Stimulated activated CD8-positive, alpha-beta memory T cell treated with anti-CD3 and anti-CD28 coated beads, Interleukin-15, amount 100 ng/mL, for 48 hours (primary cell): ENCODE measurements at regions not wholly inside any gene's neighbourhood (a gene's known extent, or its start where the extent isn't known, plus 50 kb on each side); places are given as distances from the start of the nearest gene placed in this dataset.
"Not testable (repeated sequence)": the region's sequence is repeated elsewhere in the genome, so short reads cannot be mapped to it uniquely, and the experiment has no call there.

Source experiments
- DNase-seq, 2 donors: peaks; one replicate each; pipeline ENCODE4 v3.0.0-alpha.2; 2020; ENCODE audit warnings: low read depth in 2 of 2

GRCh38 chr3:71968544-71968943, 183.6 kb upstream of the PROK2 start:
- DNase-seq: no peak

- no peak for DNase-seq
These were observed 181.2 kb upstream of the PROK2 start for GRCh38 chr3:71966185-71966584.

GRCh38 chr3:71964170-71964569, 179.2 kb upstream of the PROK2 start:
- DNase-seq: no peak

- DNase-seq: no peak
These were observed 177.8 kb upstream of the PROK2 start for GRCh38 chr3:71962561-71963240.

DNA sequence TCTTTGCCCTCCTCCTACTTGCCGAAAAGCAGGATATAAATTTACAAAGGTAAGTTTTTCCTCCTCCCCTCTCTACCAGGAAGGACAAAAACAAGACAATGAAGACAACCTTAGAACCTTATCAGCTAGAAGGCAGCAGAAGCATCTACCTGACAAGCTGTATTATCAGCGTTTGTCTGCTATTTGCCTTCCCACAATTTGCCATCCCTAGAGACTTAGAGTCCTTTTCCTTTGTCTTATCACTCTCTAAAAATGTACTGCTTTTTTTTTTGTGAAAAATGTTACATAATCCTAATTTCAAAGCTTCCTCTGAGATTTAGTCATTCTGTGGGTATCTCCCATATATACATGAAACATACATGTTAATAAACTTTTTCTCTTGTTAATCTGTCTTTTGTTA, 176.9 kb upstream of the PROK2 start:
- DNase-seq: no peak

- DNase-seq: no peak
These were observed 176.4 kb upstream of the PROK2 start for GRCh38 chr3:71961378-71961777.

GRCh38 chr3:71958533-71958932, 173.6 kb upstream of the PROK2 start:
- no peak for DNase-seq

DNA sequence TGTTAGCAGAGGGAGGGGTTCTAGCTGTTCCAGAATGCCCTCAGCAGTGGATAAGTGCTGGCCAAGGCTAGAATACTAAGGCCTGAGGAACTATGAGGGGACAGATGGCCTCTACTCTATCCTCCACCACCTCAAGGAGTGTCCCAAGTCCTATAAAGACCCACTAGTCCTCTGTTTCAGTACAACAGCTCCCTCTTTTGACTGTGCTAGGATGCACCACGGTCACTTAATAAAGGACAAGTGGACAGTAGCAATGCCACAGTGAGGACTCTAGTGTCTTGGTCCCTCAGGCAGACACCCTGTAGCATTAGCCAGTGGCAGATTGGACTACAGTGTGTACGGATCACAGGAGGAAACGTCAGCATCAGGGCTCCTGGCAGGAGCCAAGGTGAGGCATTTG, 171.8 kb upstream of the PROK2 start:
- DNase-seq: no peak

DNA sequence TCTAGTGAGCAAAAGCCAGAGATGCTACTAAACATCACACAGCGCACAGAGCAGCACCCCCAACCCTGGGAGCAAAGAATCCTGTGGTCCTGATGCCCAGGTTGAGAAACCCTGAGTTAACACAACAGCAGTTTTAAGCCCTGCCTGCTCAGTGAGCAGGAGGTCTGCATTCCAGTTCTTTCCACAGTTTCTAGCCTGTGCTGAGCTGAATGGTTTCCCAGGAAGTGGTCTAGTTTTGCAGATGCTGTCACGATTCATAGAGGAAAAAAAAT, 171.1 kb upstream of the PROK2 start:
- no peak for DNase-seq

DNA sequence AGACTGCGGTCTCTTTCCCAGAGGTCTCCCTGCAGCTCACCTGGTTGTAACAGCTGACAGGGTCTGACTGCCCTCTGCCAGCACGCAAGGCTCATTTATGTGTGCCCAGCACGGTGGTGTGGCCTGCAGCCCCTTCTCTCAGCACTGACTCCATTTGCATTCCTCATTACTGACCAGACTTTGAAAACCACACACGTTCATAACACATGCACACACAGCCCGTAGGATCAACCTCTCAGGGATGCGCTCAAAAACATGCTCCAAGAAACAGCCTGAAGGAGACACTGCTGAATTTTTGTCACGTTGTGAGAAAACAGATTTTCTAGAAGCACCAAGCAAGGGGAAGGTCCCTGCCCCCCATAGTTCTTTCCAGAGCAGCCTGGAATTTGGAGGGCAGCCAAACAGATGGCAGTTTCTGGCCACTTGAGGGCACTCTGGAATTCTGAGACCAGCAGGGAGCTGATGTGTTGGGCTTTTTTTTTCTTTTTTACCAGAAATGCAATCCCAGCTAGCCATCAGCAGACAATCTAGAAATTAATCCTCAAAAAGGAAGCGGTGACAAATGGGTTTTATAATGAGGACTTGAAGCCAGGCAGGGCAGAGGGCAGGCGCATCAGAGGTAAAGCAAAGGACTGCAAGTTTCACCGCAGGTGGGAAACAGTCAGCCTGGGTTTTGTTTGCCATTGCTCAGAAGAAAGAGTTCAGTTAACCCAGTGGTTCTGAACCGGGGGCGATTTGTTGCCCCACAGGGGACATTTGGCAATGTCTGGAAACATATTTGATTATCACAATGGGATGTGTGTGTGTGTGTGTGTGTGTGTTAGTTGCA, 170.5 kb upstream of the PROK2 start:
- DNase-seq: peak; percentile 10 to 27

GRCh38 chr3:71951842-71952241, 166.9 kb upstream of the PROK2 start:
- DNase-seq: no peak

DNA sequence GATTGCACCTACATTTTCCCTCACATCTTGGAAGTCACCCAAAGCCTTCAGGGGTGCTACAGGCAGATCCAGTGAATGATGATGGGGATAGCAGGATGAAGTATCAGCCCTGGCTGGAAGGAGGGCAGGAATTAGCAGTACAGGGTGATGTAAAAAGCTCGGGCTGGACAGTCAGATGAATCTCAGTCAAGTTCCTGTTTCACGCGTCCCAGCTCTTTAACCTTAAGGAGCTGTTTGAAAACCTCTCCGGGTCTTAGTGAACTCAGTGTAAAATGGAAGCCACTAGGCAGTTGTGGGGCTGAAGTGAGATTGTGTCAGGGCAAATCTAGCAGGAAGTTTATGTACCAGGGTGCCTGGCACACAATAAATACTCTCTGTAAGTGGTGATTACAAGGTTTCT, 166.4 kb upstream of the PROK2 start:
- DNase-seq: no peak

GRCh38 chr3:71949442-71949841, 164.5 kb upstream of the PROK2 start:
- DNase-seq: no peak

- DNase-seq: no peak
These were observed 159.6 kb upstream of the PROK2 start for GRCh38 chr3:71944482-71945065.

DNA sequence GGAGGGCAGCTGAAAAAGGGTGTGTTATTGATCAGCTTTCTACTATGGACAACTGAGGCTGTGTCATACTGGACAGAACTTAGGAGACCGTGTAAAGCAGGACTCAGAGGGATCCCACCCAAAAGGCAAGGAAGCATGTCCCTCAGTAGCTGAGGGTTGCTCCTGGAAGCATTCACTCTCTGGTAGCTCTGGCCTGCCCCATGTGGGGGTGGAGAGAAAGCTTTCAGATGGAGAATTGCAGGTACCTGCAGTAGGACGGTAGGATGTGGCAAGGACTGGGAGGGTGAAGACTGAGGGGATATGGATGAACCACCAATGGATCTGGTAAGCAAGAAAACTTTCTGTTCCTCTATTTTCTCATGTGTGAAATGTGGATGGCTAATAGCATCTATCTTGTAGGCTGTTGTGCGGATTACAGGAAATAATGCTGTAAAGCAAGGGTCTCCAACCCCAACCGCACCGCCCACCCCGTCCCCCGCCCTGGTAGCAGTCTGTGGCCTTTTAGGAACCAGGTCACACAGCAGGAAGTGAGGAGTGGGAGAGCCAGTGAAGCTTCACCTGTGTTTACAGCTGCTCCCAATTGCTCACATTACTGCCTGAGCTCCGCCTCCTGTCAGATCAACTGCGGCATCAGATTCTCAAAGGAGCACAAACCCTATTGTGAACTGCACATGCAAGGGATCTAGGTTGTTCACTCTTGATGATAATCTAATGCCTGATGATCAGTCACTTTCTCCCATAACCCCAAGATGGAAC, 157.7 kb upstream of the PROK2 start:
- no peak for DNase-seq

DNA sequence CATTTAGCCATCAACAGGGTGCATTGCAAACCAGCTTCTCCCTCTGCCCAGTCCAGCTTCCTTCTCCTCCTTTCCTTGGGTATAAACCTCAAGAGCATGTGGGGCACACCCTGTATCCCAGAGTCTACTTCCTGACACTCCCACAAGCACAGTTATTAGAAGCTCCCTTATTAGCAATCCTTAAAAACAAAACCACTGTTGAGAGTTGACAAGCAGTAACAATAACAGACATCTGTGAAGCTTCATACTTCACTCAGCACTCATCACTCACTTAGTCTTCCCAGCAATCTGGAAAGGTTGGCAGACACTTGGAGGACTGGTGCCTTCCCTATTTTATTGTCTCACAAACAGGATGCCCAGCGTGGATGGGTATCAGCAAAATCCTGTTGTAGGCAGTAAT, 155.5 kb upstream of the PROK2 start:
- DNase-seq: no peak

DNA sequence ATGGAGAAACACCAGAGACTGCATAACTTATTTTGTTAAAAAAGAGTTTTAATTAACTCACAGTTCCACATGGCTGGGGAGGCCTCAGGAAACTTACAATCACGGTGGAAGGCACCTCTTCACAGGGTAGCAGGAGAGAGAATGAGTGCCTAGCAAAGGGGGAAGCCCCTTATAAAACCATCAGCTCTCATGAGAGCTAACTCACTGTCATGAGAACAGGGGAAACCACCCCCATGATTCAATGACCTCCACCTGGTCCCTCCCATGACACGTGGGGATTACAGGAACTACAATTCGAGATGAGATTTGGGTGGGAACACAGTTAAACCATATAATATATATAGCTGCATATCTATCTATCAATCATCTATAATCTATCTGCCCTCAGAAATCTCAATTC, 153.1 kb upstream of the PROK2 start:
- DNase-seq: not testable (repeated sequence)

DNA sequence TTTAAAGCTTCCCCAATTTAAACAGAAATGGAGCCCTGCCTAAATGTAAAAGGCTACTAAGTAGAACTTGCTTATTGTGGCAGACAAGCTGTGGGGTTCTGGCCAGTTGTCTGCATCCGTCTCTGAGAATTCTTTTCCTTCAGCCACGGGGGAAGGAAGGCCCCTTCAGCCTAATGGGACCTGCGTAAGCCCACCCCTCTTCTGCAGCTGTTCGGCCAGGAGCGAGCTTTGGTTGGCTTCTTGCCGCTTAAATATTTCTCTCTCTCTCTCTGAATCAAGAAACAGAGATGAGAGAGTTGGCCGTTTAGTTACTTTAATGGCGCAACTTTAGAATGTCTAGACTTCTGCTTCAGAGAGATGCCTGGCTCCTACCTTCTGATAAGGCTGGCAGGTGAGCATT, 151.7 kb upstream of the PROK2 start:
- no peak for DNase-seq

DNA sequence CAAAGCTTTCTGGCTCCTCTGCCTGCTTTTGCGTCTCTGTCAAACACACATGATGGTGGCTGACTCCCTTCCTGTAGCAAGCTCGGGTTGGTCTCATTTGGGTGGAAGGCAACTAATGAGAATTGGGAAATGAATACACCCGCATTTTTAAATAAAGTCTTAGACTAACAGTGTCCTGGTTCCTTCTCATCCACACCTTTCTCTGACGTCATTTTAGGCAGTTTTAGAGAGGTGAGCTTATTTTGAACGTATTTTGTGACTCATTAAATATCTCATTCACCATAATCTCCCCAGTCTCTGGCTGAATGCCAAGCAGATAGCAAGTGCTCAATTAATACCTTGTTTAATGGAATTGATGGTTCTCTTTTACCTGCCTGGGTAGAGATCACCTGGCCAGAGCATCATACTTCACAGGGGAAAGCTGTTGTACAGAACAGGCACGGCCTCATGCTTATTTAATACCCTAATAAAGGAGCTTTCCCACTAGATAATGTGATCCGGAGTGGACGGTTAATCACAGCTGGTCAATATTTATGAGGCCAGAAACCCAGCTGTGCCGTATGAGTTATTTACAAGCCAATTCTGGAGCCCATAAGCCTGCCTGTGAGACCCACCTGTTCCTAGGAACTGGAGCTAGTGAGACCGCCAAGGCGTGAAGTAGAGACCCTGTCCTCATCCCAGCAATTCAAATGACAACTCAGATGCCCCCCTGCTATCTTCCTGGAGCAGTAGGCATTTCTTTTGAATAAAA, 149.7 kb upstream of the PROK2 start:
- no peak for DNase-seq

DNA sequence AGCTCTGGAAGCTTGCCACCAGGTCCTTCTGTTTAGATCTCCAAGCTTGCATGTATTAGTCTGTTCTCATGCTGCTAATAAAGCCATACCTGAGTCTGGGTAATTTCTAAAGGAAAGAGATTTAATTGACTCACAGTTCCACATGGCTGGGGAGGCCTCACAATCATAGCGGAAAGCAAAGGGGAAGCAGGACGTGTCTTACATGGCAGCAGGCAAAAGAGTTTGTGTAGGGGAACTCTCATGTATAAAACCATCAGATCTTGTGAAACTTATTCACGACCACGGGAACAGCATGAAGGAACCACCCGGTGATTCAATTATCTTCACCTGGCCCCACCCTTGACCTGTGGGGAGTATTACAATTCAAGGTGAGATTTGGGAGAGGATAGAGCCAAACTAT, 147.0 kb upstream of the PROK2 start:
- no peak for DNase-seq

- no peak for DNase-seq
These were observed 145.4 kb upstream of the PROK2 start for GRCh38 chr3:71930056-71930991.
